ENCODE measurements at regions not wholly inside any gene's neighbourhood (a gene's known extent, or its start where the extent isn't known, plus 50 kb on each side); places are given as distances from the start of the nearest gene placed in this dataset.

- TF ChIP-seq CTCF (IDR thresholded peaks at IDR 0.05; ENCODE audit: poor library complexity) (no peak), EZH2 (IDR thresholded peaks at IDR 0.05; ENCODE audit: borderline replicate concordance) (no peak)
Observed at GRCh38 chr3:135898774-135899173, 66.8 kb upstream of the PPP2R3A start.
